Progenitor cell of endocrine pancreas (in vitro differentiated cells): ENCODE measurements at regions not wholly inside any gene's neighbourhood (a gene's known extent, or its start where the extent isn't known, plus 50 kb on each side); places are given as distances from the start of the nearest gene placed in this dataset.

Experiments
- DNase-seq: peaks from one replicate; pipeline ENCODE4 v3.0.0; 2021; ENCODE audit warnings: low spot score; ENCODE audit not compliant: unreplicated experiment
- H3K27ac Mint-ChIP-seq: 2 replicates; pipeline ENCODE4 v1.8.0; 2021; ENCODE audit warnings: mild to moderate bottlenecking, moderate library complexity, mixed read lengths
- H3K27me3 Mint-ChIP-seq: 2 replicates; pipeline ENCODE4 v1.8.0; 2021; ENCODE audit warnings: mixed read lengths
- H3K36me3 Mint-ChIP-seq: 2 replicates; pipeline ENCODE4 v1.8.0; 2022; ENCODE audit warnings: mixed read lengths; ENCODE audit not compliant: insufficient read depth
- H3K4me1 Mint-ChIP-seq: 2 replicates; pipeline ENCODE4 v1.8.0; 2021; ENCODE audit warnings: low read depth, mixed read lengths
- H3K4me3 Mint-ChIP-seq: 2 replicates; pipeline ENCODE4 v1.8.0; 2021; ENCODE audit warnings: low read depth, mild to moderate bottlenecking, moderate library complexity, mixed read lengths
- H3K9me3 Mint-ChIP-seq: 2 replicates; pipeline ENCODE4 v1.8.0; 2021; ENCODE audit warnings: low read depth, mixed read lengths
- TF ChIP-seq, protein P1 (sequence below): fragments of 200-600 bp; sonication (generic); IDR thresholded peaks from one replicate; pipeline ENCODE4 v1.5.0; 2021; ENCODE audit warnings: antibody characterized with exemption, mild to moderate bottlenecking; ENCODE audit not compliant: unreplicated experiment

DNA sequence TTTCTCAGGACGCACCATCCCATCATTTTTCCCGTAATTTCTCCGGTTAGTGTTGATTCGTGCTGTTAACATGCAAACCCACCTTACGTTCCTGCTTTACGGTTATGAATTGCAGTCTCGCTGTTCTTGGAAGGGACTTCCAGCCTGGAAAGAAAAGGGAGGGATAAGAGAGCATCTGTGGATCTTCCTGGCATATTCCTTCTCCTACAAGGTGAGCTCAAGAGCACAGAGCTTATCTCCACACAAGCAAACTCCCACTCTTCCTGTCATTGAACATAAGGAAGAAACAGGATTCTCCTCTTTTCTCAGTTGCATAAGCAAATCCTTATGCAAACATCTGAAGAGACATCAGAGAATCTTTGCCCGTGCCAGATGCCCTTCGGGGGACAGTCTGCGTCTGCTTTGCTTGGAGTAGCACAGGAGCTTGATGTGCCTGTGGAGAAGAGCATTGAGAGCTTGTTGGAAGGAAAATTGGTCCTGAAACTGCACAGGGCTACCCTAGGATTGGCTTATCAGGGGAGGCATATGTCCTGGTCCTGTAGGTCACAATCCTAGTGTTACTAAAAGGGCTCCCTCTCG lies 127.0 kb downstream of the ASMT start:
- TF ChIP-seq, protein P1, sequence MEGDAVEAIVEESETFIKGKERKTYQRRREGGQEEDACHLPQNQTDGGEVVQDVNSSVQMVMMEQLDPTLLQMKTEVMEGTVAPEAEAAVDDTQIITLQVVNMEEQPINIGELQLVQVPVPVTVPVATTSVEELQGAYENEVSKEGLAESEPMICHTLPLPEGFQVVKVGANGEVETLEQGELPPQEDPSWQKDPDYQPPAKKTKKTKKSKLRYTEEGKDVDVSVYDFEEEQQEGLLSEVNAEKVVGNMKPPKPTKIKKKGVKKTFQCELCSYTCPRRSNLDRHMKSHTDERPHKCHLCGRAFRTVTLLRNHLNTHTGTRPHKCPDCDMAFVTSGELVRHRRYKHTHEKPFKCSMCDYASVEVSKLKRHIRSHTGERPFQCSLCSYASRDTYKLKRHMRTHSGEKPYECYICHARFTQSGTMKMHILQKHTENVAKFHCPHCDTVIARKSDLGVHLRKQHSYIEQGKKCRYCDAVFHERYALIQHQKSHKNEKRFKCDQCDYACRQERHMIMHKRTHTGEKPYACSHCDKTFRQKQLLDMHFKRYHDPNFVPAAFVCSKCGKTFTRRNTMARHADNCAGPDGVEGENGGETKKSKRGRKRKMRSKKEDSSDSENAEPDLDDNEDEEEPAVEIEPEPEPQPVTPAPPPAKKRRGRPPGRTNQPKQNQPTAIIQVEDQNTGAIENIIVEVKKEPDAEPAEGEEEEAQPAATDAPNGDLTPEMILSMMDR: no peak

GRCh38 chrX:1743105-1743504 lies 128.2 kb downstream of the ASMT start:
- H3K9me3 Mint-ChIP-seq: peaks cover 3% of the 10 kb centered on the region
- no peak for DNase-seq
- H3K36me3 Mint-ChIP-seq: no peaks in the 10 kb centered on the region
- no peaks in the 10 kb centered on the region for H3K27me3 Mint-ChIP-seq
- no peaks in the 10 kb centered on the region for H3K4me1 Mint-ChIP-seq
- TF ChIP-seq, protein P1: no peak
- no peak overlapping the region for H3K4me3 Mint-ChIP-seq
- H3K27ac Mint-ChIP-seq: no peak overlapping the region

More for the DNA sequence above, 127.0 kb downstream of the ASMT start:
- Mint-ChIP-seq H3K27me3 (no peaks in the 10 kb centered on the region), H3K4me3 (no peak overlapping the region), H3K9me3 (peaks cover 3% of the 10 kb centered on the region), H3K36me3 (no peaks in the 10 kb centered on the region), H3K27ac (no peak overlapping the region), H3K4me1 (no peaks in the 10 kb centered on the region)
- DNase-seq: no peak

DNA sequence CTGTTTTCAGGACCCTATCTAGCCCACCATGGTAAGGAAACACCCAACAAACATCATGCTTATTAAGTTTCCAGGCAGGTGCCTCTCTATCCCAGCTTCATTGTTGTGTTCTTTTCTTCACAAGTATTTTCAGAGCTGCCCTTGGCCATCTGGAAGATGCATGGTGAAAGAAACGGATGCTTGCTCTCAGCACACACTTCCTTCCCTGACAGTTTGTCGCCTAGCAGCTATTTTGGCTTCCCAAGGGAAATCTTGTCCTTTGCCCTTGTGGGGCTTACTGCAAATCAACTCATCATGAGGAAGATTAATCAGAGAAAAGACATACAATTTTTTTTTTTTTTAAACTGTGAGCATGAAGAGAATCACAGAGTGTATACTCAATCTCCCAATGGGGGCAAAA lies 128.8 kb downstream of the ASMT start:
- no peaks in the 10 kb centered on the region for H3K36me3 Mint-ChIP-seq
- no peak overlapping the region for H3K4me3 Mint-ChIP-seq
- H3K27me3 Mint-ChIP-seq: no peaks in the 10 kb centered on the region
- H3K9me3 Mint-ChIP-seq: peaks cover 3% of the 10 kb centered on the region
- no peak for DNase-seq
- no peak overlapping the region for H3K27ac Mint-ChIP-seq
- H3K4me1 Mint-ChIP-seq: no peaks in the 10 kb centered on the region
- TF ChIP-seq, protein P1: no peak

DNA sequence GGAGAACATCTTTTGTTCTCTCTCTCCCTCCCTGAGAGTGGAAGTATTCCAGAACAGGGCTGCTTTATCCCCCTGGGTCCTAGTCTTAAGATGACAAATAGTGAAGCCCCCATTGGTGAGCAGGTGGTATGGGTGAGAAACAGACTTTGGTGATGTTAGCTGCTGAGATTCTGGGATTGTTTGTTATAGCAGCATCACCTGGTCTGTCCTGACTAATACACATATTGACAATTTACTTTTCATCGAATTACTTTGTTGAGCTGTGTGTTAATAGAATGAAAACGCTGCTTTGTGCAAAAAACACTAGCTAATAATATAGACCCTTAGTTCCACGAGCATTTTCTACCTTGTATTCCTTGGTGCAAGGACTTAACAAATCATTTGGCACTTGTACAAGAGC lies 133.5 kb downstream of the ASMT start:
- TF ChIP-seq, protein P1: no peak
- Mint-ChIP-seq H3K36me3 (no peaks in the 10 kb centered on the region), H3K27ac (no peak overlapping the region), H3K27me3 (no peaks in the 10 kb centered on the region), H3K9me3 (peaks cover 3% of the 10 kb centered on the region), H3K4me1 (no peaks in the 10 kb centered on the region), H3K4me3 (no peak overlapping the region)
- no peak for DNase-seq

GRCh38 chrX:1749499-1749898 lies 134.6 kb downstream of the ASMT start:
- peaks cover under 1% of the 10 kb centered on the region for H3K9me3 Mint-ChIP-seq
- no peaks in the 10 kb centered on the region for H3K36me3 Mint-ChIP-seq
- H3K4me3 Mint-ChIP-seq: no peak overlapping the region
- DNase-seq: no peak
- no peaks in the 10 kb centered on the region for H3K4me1 Mint-ChIP-seq
- TF ChIP-seq, protein P1: no peak
- no peaks in the 10 kb centered on the region for H3K27me3 Mint-ChIP-seq
- no peak overlapping the region for H3K27ac Mint-ChIP-seq
